ENCODE measurements at regions not wholly inside any gene's neighbourhood (a gene's known extent, or its start where the extent isn't known, plus 50 kb on each side); places are given as distances from the start of the nearest gene placed in this dataset.

- TF ChIP-seq EZH2 (IDR thresholded peaks at IDR 0.05) (no peak), POLR2AphosphoS5 (IDR thresholded peaks at IDR 0.05; ENCODE audit: borderline replicate concordance, low read depth, low read length) (no peak)
These were observed 1084.5 kb upstream of the FLRT2 start for GRCh38 chr14:84445486-84445885.
